ENCODE measurements at regions not wholly inside any gene's neighbourhood (a gene's known extent, or its start where the extent isn't known, plus 50 kb on each side); places are given as distances from the start of the nearest gene placed in this dataset.

DNA sequence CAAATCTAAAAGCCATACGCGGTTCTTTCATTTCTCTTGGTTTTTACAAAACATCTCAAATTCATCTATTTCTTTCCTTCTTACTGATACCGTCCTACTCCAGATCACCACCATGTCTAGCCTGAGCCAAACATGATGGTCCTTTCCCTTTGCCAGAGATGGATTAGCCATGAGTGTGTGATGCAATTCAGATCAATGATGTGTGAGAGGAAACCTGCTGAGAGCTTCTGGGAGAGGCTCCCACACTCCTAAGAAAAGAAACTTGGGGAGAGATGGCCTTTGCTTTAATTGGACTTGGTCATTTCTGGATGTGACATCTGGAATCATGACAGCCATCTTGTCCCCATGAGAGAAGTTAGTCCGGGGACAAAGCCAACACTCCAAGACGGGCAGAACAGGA is 367.2 kb downstream of the FGFR2 start:
- Histone ChIP-seq H3K4me2 (replicated peaks; ENCODE audit: low read depth, low read length, poor library complexity, severe bottlenecking) (no peak overlapping the region), H3K36me3 (replicated peaks in 1 of 2; ENCODE audit: control extremely low read depth in 1 of 2, control insufficient read depth in 1 of 2, extremely low read depth in 1 of 2, insufficient read depth in 2 of 2, low read length in 1 of 2) (no peaks in the 10 kb centered on the region), H2AFZ (ENCODE audit: insufficient read depth, low read depth, low read length, poor library complexity, severe bottlenecking) (no peak overlapping the region), H3K27ac (ENCODE audit: low read length in 2 of 2) (no peak overlapping the region), H3K27me3 (replicated peaks in 1 of 4; ENCODE audit: control extremely low read depth in 1 of 4, control insufficient read depth in 3 of 4, insufficient read depth in 4 of 4, low read length in 3 of 4) (no peaks in the 10 kb centered on the region), H3K9ac (ENCODE audit: low read length) (no peak overlapping the region), H3K9me3 (ENCODE audit: control extremely low read depth in 1 of 3, control insufficient read depth in 2 of 3, insufficient read depth in 1 of 3, low read length in 2 of 3) (peaks cover 0 to 9% (median 0%) of the 10 kb centered on the region in 3 donors), H3K4me1 (ENCODE audit: control insufficient read depth in 2 of 2, insufficient read depth in 2 of 2, low read length in 2 of 2) (no peaks in the 10 kb centered on the region), H3K79me2 (ENCODE audit: control insufficient read depth, insufficient read depth, low read length) (no peaks in the 10 kb centered on the region), H4K20me1 (ENCODE audit: control insufficient read depth, insufficient read depth, low read length, poor library complexity, severe bottlenecking) (no peaks in the 10 kb centered on the region), H3K4me3 (ENCODE audit: control extremely low read depth in 1 of 5, extremely low read depth in 1 of 5, insufficient read depth in 1 of 5, low read depth in 2 of 5, low read length in 4 of 5) (no peak overlapping the region)
- intact Hi-C loops (cut with micrococcal nuclease): no loop called here
- H3K4me1 Mint-ChIP-seq: no peaks in the 10 kb centered on the region
- ChIA-PET CTCF (no interaction called here), POLR2A (no interaction called here)
- ATAC-seq (ENCODE audit: low read depth) (no peak), DNase-seq (no peak)
- no peak overlapping the region for H3K27ac Mint-ChIP-seq
- no peaks in the 10 kb centered on the region for H3K27me3 Mint-ChIP-seq
- 100% methylated on average over 2 of the region's 5 CpGs for whole genome bisulfite sequencing (ENCODE audit: insufficient coverage)
- peaks cover 2% of the 10 kb centered on the region for H3K9me3 Mint-ChIP-seq (ENCODE audit: insufficient read depth)
- no peak for TF ChIP-seq EZH2 (IDR thresholded peaks at IDR 0.05; ENCODE audit: borderline replicate concordance, insufficient read depth, low read depth, low read length, poor library complexity, severe bottlenecking)
- TF ChIP-seq, protein P1, sequence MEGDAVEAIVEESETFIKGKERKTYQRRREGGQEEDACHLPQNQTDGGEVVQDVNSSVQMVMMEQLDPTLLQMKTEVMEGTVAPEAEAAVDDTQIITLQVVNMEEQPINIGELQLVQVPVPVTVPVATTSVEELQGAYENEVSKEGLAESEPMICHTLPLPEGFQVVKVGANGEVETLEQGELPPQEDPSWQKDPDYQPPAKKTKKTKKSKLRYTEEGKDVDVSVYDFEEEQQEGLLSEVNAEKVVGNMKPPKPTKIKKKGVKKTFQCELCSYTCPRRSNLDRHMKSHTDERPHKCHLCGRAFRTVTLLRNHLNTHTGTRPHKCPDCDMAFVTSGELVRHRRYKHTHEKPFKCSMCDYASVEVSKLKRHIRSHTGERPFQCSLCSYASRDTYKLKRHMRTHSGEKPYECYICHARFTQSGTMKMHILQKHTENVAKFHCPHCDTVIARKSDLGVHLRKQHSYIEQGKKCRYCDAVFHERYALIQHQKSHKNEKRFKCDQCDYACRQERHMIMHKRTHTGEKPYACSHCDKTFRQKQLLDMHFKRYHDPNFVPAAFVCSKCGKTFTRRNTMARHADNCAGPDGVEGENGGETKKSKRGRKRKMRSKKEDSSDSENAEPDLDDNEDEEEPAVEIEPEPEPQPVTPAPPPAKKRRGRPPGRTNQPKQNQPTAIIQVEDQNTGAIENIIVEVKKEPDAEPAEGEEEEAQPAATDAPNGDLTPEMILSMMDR (IDR thresholded peaks at IDR 0.05): no peak
- H3K4me3 Mint-ChIP-seq: no peak overlapping the region

DNA sequence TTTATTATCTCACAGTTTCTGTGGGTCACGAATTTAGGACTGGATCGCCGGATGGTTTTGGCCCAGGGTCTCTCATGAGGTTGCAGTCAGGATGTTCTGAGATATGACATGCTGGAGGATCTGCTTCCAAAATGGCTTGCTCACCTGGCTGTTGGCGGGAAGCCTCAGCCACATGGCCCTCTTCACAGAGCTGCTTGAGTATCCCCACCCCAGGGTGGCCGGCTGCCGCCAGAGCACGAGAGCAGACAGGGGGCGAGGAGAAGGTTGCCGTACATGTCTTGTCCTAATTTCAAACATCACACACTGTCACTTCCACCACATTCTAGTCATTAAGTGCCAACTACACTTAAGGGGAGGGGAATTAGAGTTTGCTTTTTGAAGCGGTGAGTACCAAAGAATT is 365.8 kb downstream of the FGFR2 start:
- H3K4me1 Mint-ChIP-seq: no peaks in the 10 kb centered on the region
- DNase-seq (no peak), ATAC-seq (ENCODE audit: low read depth) (no peak)
- POLR2A ChIA-PET: no interaction called here
- H3K27ac ChIP-seq (ENCODE audit: low read length in 2 of 2): no peak overlapping the region
- TF ChIP-seq, protein P1 (IDR thresholded peaks at IDR 0.05): no peak
- no peak for TF ChIP-seq EZH2 (IDR thresholded peaks at IDR 0.05; ENCODE audit: borderline replicate concordance, insufficient read depth, low read depth, low read length, poor library complexity, severe bottlenecking)
- H3K9ac ChIP-seq (ENCODE audit: low read length): no peak overlapping the region
- H3K27me3 Mint-ChIP-seq: no peaks in the 10 kb centered on the region
- no peak overlapping the region for H2AFZ ChIP-seq (ENCODE audit: insufficient read depth, low read depth, low read length, poor library complexity, severe bottlenecking)
- H3K9me3 ChIP-seq (ENCODE audit: control extremely low read depth in 1 of 3, control insufficient read depth in 2 of 3, insufficient read depth in 1 of 3, low read length in 2 of 3): peaks cover 0 to 14% (median 1%) of the 10 kb centered on the region in 3 donors
- WGBS (ENCODE audit: insufficient coverage): 100% methylated on average over 4 of the region's 10 CpGs
- intact Hi-C loops (cut with micrococcal nuclease): no loop called here
- no peaks in the 10 kb centered on the region for H3K27me3 ChIP-seq (replicated peaks in 1 of 4; ENCODE audit: control extremely low read depth in 1 of 4, control insufficient read depth in 3 of 4, insufficient read depth in 4 of 4, low read length in 3 of 4)
- no peaks in the 10 kb centered on the region for H3K36me3 ChIP-seq (replicated peaks in 1 of 2; ENCODE audit: control extremely low read depth in 1 of 2, control insufficient read depth in 1 of 2, extremely low read depth in 1 of 2, insufficient read depth in 2 of 2, low read length in 1 of 2)
- H3K4me3 ChIP-seq (ENCODE audit: control extremely low read depth in 1 of 5, extremely low read depth in 1 of 5, insufficient read depth in 1 of 5, low read depth in 2 of 5, low read length in 4 of 5): no peak overlapping the region
- H3K27ac Mint-ChIP-seq: no peak overlapping the region
- H3K4me3 Mint-ChIP-seq: no peak overlapping the region
- H3K9me3 Mint-ChIP-seq (ENCODE audit: insufficient read depth): peaks cover 8% of the 10 kb centered on the region
- no peaks in the 10 kb centered on the region for H3K79me2 ChIP-seq (ENCODE audit: control insufficient read depth, insufficient read depth, low read length)
- CTCF ChIA-PET: no interaction called here
- no peak overlapping the region for H3K4me2 ChIP-seq (replicated peaks; ENCODE audit: low read depth, low read length, poor library complexity, severe bottlenecking)
- no peaks in the 10 kb centered on the region for H4K20me1 ChIP-seq (ENCODE audit: control insufficient read depth, insufficient read depth, low read length, poor library complexity, severe bottlenecking)
- no peaks in the 10 kb centered on the region for H3K4me1 ChIP-seq (ENCODE audit: control insufficient read depth in 2 of 2, insufficient read depth in 2 of 2, low read length in 2 of 2)

Measured in B cell (primary cell).